ENCODE measurements at regions not wholly inside any gene's neighbourhood (a gene's known extent, or its start where the extent isn't known, plus 50 kb on each side); places are given as distances from the start of the nearest gene placed in this dataset.

DNA sequence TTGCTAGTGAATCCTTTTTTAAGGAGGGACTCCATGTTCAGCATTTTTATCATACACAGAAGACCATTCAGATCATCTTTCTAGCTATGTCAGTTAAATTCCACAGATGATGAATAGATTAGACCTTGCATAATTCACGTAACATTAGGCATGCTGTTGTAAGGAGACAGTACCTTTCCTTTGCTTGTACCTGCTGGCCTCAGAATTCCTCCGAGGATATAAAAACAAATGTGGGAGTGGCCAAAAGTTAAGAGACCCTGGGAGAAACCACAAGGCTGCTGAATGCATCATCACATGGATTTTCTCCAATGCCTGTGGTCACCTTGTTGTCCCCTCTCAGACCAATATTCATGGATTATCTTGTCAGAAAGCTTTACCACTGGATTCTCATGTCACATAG is 201.4 kb downstream of the MAGEB17 start:
- TF ChIP-seq, protein P1, sequence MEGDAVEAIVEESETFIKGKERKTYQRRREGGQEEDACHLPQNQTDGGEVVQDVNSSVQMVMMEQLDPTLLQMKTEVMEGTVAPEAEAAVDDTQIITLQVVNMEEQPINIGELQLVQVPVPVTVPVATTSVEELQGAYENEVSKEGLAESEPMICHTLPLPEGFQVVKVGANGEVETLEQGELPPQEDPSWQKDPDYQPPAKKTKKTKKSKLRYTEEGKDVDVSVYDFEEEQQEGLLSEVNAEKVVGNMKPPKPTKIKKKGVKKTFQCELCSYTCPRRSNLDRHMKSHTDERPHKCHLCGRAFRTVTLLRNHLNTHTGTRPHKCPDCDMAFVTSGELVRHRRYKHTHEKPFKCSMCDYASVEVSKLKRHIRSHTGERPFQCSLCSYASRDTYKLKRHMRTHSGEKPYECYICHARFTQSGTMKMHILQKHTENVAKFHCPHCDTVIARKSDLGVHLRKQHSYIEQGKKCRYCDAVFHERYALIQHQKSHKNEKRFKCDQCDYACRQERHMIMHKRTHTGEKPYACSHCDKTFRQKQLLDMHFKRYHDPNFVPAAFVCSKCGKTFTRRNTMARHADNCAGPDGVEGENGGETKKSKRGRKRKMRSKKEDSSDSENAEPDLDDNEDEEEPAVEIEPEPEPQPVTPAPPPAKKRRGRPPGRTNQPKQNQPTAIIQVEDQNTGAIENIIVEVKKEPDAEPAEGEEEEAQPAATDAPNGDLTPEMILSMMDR (IDR thresholded peaks at IDR 0.05) = no peak
- no peak for TF ChIP-seq POLR2AphosphoS5 (IDR thresholded peaks at IDR 0.05; ENCODE audit: insufficient read depth in 1 of 2, low read depth in 1 of 2)
- no peak for TF ChIP-seq POLR2A (IDR thresholded peaks at IDR 0.05)

Measured in vagina (tissue), 2 donors.